ENCODE measurements at regions not wholly inside any gene's neighbourhood (a gene's known extent, or its start where the extent isn't known, plus 50 kb on each side); places are given as distances from the start of the nearest gene placed in this dataset.

DNA sequence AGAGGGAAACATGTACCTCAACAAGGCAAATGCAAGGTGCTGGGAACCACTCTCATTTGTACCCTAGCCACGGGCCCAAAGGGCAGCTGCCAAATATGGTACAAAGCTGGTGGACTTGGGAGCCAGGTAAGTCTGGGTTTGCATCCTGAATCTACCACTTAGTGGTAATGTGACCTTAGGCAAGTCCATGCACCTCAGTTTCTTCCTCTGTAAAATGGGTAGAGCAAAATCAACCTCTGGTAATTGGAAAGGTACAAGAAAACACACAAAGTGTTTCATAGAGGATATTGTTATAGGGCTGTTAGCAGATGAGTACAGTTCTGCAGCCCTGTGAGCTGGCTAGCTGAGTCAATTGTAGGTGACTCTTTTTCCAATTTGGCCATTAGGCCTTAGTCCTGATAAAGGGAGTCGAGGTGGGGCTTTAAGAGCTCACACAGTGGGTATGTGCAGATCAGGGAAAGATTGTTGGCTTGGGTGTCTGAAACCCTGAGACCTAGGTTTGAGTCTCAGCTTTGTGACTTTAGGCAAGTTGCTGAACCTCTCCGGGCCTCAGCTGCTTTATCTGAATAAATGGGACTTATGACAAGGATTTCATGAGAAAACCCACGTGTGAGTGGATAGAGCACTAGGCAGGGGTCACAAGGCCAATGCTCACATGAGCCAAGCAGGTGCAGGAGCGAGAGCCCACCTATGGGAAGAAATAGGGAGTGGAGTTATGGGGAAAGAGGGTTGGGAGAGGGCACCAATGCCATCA, 121.3 kb upstream of the GDF10 start:
- Histone ChIP-seq H3K9me2 (replicated peaks; ENCODE audit: insufficient read depth, low read length) (no peaks in the 10 kb centered on the region), H3K9me3 (replicated peaks; ENCODE audit: insufficient read depth, low read length) (no peaks in the 10 kb centered on the region), H3K4me2 (ENCODE audit: low read depth, low read length) (no peak overlapping the region), H3K27ac (ENCODE audit: low read length) (no peak overlapping the region), H3F3A (ENCODE audit: insufficient read depth, low read length) (no peaks in the 10 kb centered on the region), H2AFZ (ENCODE audit: low read length) (no peak overlapping the region), H3K9ac (ENCODE audit: low read length) (no peak overlapping the region), H3K4me3 (ENCODE audit: low read length) (no peak overlapping the region), H3K36me3 (replicated peaks; ENCODE audit: insufficient read depth, low read length) (no peaks in the 10 kb centered on the region), H3K79me2 (ENCODE audit: low read length) (no peaks in the 10 kb centered on the region), H4K20me1 (ENCODE audit: insufficient read depth, low read length) (no peaks in the 10 kb centered on the region), H3K27me3 (replicated peaks; ENCODE audit: insufficient read depth, low read length) (no peaks in the 10 kb centered on the region), H3K4me1 (ENCODE audit: low read length) (no peaks in the 10 kb centered on the region)
- no peak for DNase-seq
- TF ChIP-seq EZH2phosphoT487 (IDR thresholded peaks at IDR 0.05; ENCODE audit: low read length), result no peak
- TF ChIP-seq EZH2 (optimal IDR thresholded peaks at IDR 0.05; ENCODE audit: low read depth, low read length), result no peak
- TF ChIP-seq, protein P1, sequence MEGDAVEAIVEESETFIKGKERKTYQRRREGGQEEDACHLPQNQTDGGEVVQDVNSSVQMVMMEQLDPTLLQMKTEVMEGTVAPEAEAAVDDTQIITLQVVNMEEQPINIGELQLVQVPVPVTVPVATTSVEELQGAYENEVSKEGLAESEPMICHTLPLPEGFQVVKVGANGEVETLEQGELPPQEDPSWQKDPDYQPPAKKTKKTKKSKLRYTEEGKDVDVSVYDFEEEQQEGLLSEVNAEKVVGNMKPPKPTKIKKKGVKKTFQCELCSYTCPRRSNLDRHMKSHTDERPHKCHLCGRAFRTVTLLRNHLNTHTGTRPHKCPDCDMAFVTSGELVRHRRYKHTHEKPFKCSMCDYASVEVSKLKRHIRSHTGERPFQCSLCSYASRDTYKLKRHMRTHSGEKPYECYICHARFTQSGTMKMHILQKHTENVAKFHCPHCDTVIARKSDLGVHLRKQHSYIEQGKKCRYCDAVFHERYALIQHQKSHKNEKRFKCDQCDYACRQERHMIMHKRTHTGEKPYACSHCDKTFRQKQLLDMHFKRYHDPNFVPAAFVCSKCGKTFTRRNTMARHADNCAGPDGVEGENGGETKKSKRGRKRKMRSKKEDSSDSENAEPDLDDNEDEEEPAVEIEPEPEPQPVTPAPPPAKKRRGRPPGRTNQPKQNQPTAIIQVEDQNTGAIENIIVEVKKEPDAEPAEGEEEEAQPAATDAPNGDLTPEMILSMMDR (IDR thresholded peaks at IDR 0.05; ENCODE audit: low read length), result no peak

DNA sequence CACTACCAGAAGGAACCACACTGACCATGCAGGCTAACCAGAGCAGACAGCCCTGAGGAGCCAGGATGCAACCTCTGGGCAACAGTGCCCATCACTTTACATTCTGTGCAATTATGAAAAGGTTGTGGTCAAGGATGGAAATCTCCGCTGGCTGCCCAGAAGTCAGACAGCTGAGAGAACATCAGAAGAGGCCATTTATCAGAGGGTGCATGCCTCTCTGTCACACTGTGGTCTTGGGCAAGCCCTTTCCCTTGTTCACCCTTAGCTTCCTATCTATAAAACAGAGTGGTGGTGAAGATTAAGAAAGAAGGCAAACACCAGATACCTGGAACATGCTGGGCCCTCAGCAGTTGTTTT, 120.7 kb upstream of the GDF10 start:
- DNase-seq, result no peak
- no peak overlapping the region for H2AFZ ChIP-seq (ENCODE audit: low read length)
- no peak for TF ChIP-seq EZH2 (optimal IDR thresholded peaks at IDR 0.05; ENCODE audit: low read depth, low read length)
- TF ChIP-seq EZH2phosphoT487 (IDR thresholded peaks at IDR 0.05; ENCODE audit: low read length), result no peak
- TF ChIP-seq, protein P1 (IDR thresholded peaks at IDR 0.05; ENCODE audit: low read length), result no peak

DNA sequence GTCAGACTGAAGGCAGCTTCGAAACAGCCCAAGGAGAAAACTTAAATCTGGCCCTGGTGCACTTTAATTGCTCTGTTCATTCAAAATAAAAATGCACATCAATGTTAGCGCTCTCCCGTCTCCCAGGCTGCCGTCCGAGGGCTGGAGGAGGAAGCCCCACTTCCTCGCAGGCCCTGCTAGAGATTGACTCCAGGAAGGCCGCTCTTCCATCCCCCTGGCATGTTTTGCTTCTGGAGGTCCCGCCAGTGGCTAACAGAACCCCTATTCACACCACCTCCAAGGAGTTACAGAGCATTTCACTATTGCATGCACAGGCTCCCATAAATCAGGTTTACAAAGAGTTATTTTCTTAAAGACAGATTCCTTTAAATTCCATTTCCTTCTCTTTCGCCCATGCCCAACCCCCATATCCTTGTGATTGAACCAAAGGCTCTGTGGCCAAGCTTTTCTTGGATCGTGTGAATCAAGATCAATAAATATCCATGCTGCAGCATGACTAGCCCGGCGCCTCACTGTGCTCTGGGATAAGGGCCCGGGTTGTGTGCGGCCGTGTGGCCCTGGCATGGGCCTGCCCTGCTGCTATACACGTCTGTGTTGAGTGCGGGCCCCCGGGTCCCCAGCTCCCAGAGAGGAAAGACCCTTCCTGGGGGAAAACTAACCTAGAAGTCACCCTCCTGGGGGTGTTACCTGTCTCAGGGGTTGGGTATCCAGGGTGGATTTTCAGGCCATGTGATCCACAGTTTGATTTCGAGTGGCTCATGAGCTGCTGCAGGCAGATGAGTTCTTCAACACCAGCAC, 118.7 kb upstream of the GDF10 start:
- H3K27me3 ChIP-seq (replicated peaks; ENCODE audit: insufficient read depth, low read length), result no peaks in the 10 kb centered on the region
- no peak overlapping the region for H3K9ac ChIP-seq (ENCODE audit: low read length)
- no peak overlapping the region for H3K4me2 ChIP-seq (ENCODE audit: low read depth, low read length)
- H2AFZ ChIP-seq (ENCODE audit: low read length), result no peak overlapping the region
- no peaks in the 10 kb centered on the region for H3K79me2 ChIP-seq (ENCODE audit: low read length)
- H3K9me2 ChIP-seq (replicated peaks; ENCODE audit: insufficient read depth, low read length), result no peaks in the 10 kb centered on the region
- TF ChIP-seq EZH2phosphoT487 (IDR thresholded peaks at IDR 0.05; ENCODE audit: low read length) (no peak), EZH2 (optimal IDR thresholded peaks at IDR 0.05; ENCODE audit: low read depth, low read length) (no peak)
- TF ChIP-seq, protein P1 (IDR thresholded peaks at IDR 0.05; ENCODE audit: low read length), result no peak
- no peak for DNase-seq
- no peak overlapping the region for H3K27ac ChIP-seq (ENCODE audit: low read length)
- no peaks in the 10 kb centered on the region for H3K9me3 ChIP-seq (replicated peaks; ENCODE audit: insufficient read depth, low read length)
- H3K36me3 ChIP-seq (replicated peaks; ENCODE audit: insufficient read depth, low read length), result no peaks in the 10 kb centered on the region
- H3F3A ChIP-seq (ENCODE audit: insufficient read depth, low read length), result no peaks in the 10 kb centered on the region
- H4K20me1 ChIP-seq (ENCODE audit: insufficient read depth, low read length), result no peaks in the 10 kb centered on the region
- H3K4me3 ChIP-seq (ENCODE audit: low read length), result no peak overlapping the region
- no peaks in the 10 kb centered on the region for H3K4me1 ChIP-seq (ENCODE audit: low read length)

More for the DNA sequence above, 120.7 kb upstream of the GDF10 start:
- no peak overlapping the region for H3K4me2 ChIP-seq (ENCODE audit: low read depth, low read length)
- no peaks in the 10 kb centered on the region for H3F3A ChIP-seq (ENCODE audit: insufficient read depth, low read length)
- no peaks in the 10 kb centered on the region for H3K9me2 ChIP-seq (replicated peaks; ENCODE audit: insufficient read depth, low read length)
- H3K79me2 ChIP-seq (ENCODE audit: low read length), result no peaks in the 10 kb centered on the region
- no peaks in the 10 kb centered on the region for H3K27me3 ChIP-seq (replicated peaks; ENCODE audit: insufficient read depth, low read length)
- no peak overlapping the region for H3K4me3 ChIP-seq (ENCODE audit: low read length)
- H3K36me3 ChIP-seq (replicated peaks; ENCODE audit: insufficient read depth, low read length), result no peaks in the 10 kb centered on the region
- no peak overlapping the region for H3K9ac ChIP-seq (ENCODE audit: low read length)
- no peaks in the 10 kb centered on the region for H4K20me1 ChIP-seq (ENCODE audit: insufficient read depth, low read length)
- H3K27ac ChIP-seq (ENCODE audit: low read length), result no peak overlapping the region
- no peaks in the 10 kb centered on the region for H3K4me1 ChIP-seq (ENCODE audit: low read length)
- H3K9me3 ChIP-seq (replicated peaks; ENCODE audit: insufficient read depth, low read length), result no peaks in the 10 kb centered on the region
